IMR-90 (cell line): ENCODE measurements at regions not wholly inside any gene's neighbourhood (a gene's known extent, or its start where the extent isn't known, plus 50 kb on each side); places are given as distances from the start of the nearest gene placed in this dataset.
"Not testable (repeated sequence)": the region's sequence is repeated elsewhere in the genome, so short reads cannot be mapped to it uniquely, and the experiment has no call there.

ENCODE experiments used
- ATAC-seq: fragments of 200-7000 bp; cut with Tn5 transposase; 2 replicates; pipeline ENCODE4 v1.9.1; 2020; ENCODE audit warnings: low read depth, mild to moderate bottlenecking, moderate library complexity
- BruUV-seq: library from RNA; stranded (reverse); fragments of 400-500 nt; replicated peaks from 2 replicates; lab custom pipeline; 2021; lab: Mats Ljungman, UMichigan
- CTCF ChIA-PET: fragments of 300-600 bp; formaldehyde crosslinking; extraction: SDS; loops from one replicate; lab custom pipeline; 2021; ENCODE audit warnings: antibody characterized with exemption; lab: Yijun Ruan, JAX
- POLR2A ChIA-PET: fragments of 300-600 bp; sonication (Branson Sonifier 250); formaldehyde crosslinking; loops from one replicate; lab custom pipeline; 2022; ENCODE audit warnings: antibody characterized with exemption; ENCODE audit not compliant: unreplicated experiment; lab: Charles Lee
- DNase-seq: peaks from one replicate; pipeline ENCODE4 v3.0.0; 2013
- H2AFZ ChIP-seq: replicated peaks from 2 replicates; pipeline ENCODE3; 2013; ENCODE audit warnings: low read length, mild to moderate bottlenecking; ENCODE audit not compliant: poor library complexity
- H2AK5ac ChIP-seq: 2 replicates; pipeline ENCODE4 v1.6.1; 2013; ENCODE audit warnings: low read depth, low read length, inconsistent platforms
- H2AK9ac ChIP-seq: replicated peaks from 2 replicates; pipeline ENCODE3; 2013; ENCODE audit warnings: mild to moderate bottlenecking, low read depth, low read length, moderate library complexity; ENCODE audit not compliant: poor library complexity
- H2BK120ac ChIP-seq: 2 replicates; pipeline ENCODE4 v1.6.1; 2013; ENCODE audit warnings: low read depth, low read length, inconsistent platforms
- H2BK15ac ChIP-seq: 3 replicates; pipeline ENCODE4 v1.6.1; 2013; ENCODE audit warnings: low read depth, low read length, inconsistent platforms
- H2BK20ac ChIP-seq: 2 replicates; pipeline ENCODE4 v1.6.1; 2013; ENCODE audit warnings: low read depth, mild to moderate bottlenecking, inconsistent platforms, low read length, moderate library complexity
- H2BK5ac ChIP-seq: 2 replicates; pipeline ENCODE4 v1.6.1; 2013; ENCODE audit warnings: mild to moderate bottlenecking, low read depth, low read length, inconsistent platforms; ENCODE audit not compliant: poor library complexity, severe bottlenecking
- H3K14ac ChIP-seq: replicated peaks from 2 replicates; pipeline ENCODE4 v1.6.1; 2013; ENCODE audit warnings: low read depth, low read length, inconsistent platforms
- H3K18ac ChIP-seq: 2 replicates; pipeline ENCODE4 v1.6.1; 2013; ENCODE audit warnings: low read depth, low read length, control low read depth
- H3K23ac ChIP-seq: 2 replicates; pipeline ENCODE4 v1.6.1; 2013; ENCODE audit warnings: low read depth, low read length, inconsistent platforms
- H3K27ac ChIP-seq: 2 replicates; pipeline ENCODE4 v1.5.1; 2013; ENCODE audit warnings: mild to moderate bottlenecking, control low read depth, low read length; ENCODE audit not compliant: insufficient read depth
- H3K27me3 ChIP-seq: 2 replicates; pipeline ENCODE4 v1.6.1; 2013; ENCODE audit warnings: low read length; ENCODE audit not compliant: control insufficient read depth, insufficient read depth
- H3K36me3 ChIP-seq: 2 replicates; pipeline ENCODE4 v1.6.1; 2013; ENCODE audit warnings: low read length, mixed read lengths; ENCODE audit not compliant: control insufficient read depth, insufficient read depth
- H3K4ac ChIP-seq: 2 replicates; pipeline ENCODE4 v1.6.1; 2013; ENCODE audit warnings: low read depth, low read length, inconsistent platforms
- H3K4me1 ChIP-seq: 2 replicates; pipeline ENCODE4 v1.6.1; 2013; ENCODE audit warnings: low read length, mixed read lengths; ENCODE audit not compliant: control insufficient read depth, insufficient read depth
- H3K4me2 ChIP-seq: 2 replicates; pipeline ENCODE4 v1.6.1; 2013; ENCODE audit warnings: low read depth, mild to moderate bottlenecking, control low read depth, low read length, moderate library complexity
- H3K4me3 ChIP-seq: 2 replicates; pipeline ENCODE4 v1.5.1; 2013; ENCODE audit warnings: low read depth, mild to moderate bottlenecking, control low read depth, low read length, moderate library complexity; ENCODE audit not compliant: insufficient read depth
- H3K56ac ChIP-seq: 2 replicates; pipeline ENCODE4 v1.6.1; 2013; ENCODE audit warnings: low read length, inconsistent platforms; ENCODE audit not compliant: insufficient read depth; ENCODE audit errors: extremely low read depth
- H3K79me1 ChIP-seq, 2 experiments: 2 replicates each; pipeline ENCODE4 v1.6.1; 2013; ENCODE audit warnings: low read length in 2 of 2, inconsistent platforms in 1 of 2, low read depth in 1 of 2
- H3K9ac ChIP-seq: 2 replicates; pipeline ENCODE4 v1.6.1; 2013; ENCODE audit warnings: low read depth, low read length, control low read depth
- H3K9me1 ChIP-seq: 2 replicates; pipeline ENCODE4 v1.6.1; 2013; ENCODE audit warnings: low read length, inconsistent platforms; ENCODE audit not compliant: insufficient read depth
- H3K9me3 ChIP-seq: 2 replicates; pipeline ENCODE4 v1.6.1; 2013; ENCODE audit warnings: low read length; ENCODE audit not compliant: control insufficient read depth, insufficient read depth
- H4K20me1 ChIP-seq: 2 replicates; pipeline ENCODE4 v1.6.1; 2013; ENCODE audit warnings: low read length, inconsistent platforms; ENCODE audit not compliant: insufficient read depth
- H4K5ac ChIP-seq: 2 replicates; pipeline ENCODE4 v1.6.1; 2013; ENCODE audit warnings: mild to moderate bottlenecking, low read depth, low read length, control low read depth
- H4K8ac ChIP-seq, 2 experiments: 2 replicates each; pipeline ENCODE4 v1.6.1; 2013; ENCODE audit warnings: low read depth in 2 of 2, low read length in 2 of 2, control low read depth in 1 of 2, inconsistent platforms in 1 of 2
- H4K91ac ChIP-seq: 2 replicates; pipeline ENCODE4 v1.6.1; 2013; ENCODE audit warnings: low read depth, low read length, inconsistent platforms; ENCODE audit not compliant: insufficient read depth
- WGBS, 2 experiments: methylation state at CpG; one replicate each; pipeline versions ENCODE4 v1.1.5 to v1.1.7; 2013; ENCODE audit warnings: missing lambda C conversion rate in 2 of 2; ENCODE audit not compliant: insufficient read length in 1 of 2; ENCODE audit errors: extremely low coverage in 2 of 2; 5-methylcytosine and 5-hydroxymethylcytosine counted together
- dilution Hi-C: fragments of 300-500 bp; cut with HindIII; formaldehyde crosslinking; loops from one replicate; pipeline ENCODE4 v1.14.3; 2018; ENCODE audit warnings: low sequenced_read_pairs; ENCODE audit not compliant: unreplicated experiment
- in situ Hi-C: fragments of 300-500 bp; cut with MboI; formaldehyde crosslinking; loops from 3 replicates; pipeline ENCODE4 v1.14.3; 2019; ENCODE audit warnings: low sequenced_read_pairs, inconsistent platforms, mixed read lengths
- intact Hi-C: fragments of 100-400 bp; cut with micrococcal nuclease; formaldehyde crosslinking; loops from 2 replicates; pipeline ENCODE4 v1.10.0; 2022

GRCh38 chr2:87476936-87477335, 271.0 kb upstream of the PLGLB2 start:
- WGBS, 2 experiments: 80% methylated on average over 1 of the region's 5 CpGs; no CpG with 5 or more reads in 1 of the 2 experiments
- intact Hi-C loops, H3K56ac ChIP-seq, H2AFZ ChIP-seq, H3K9ac ChIP-seq, dilution Hi-C loops, H3K9me3 ChIP-seq, H2AK9ac ChIP-seq, BruUV-seq, H3K27me3 ChIP-seq, CTCF ChIA-PET, ATAC-seq, H3K79me1 ChIP-seq, H3K9me1 ChIP-seq, H3K4me3 ChIP-seq, DNase-seq, H3K36me3 ChIP-seq, in situ Hi-C loops, POLR2A ChIA-PET: not testable (repeated sequence)
- Histone ChIP-seq H3K4me1 (peaks cover 10% of the 10 kb centered on the region), H2AK5ac (peak overlapping the region; percentile 51), H4K5ac (peak overlapping the region; percentile 38), H2BK5ac (peak overlapping the region; percentile 54), H4K20me1 (peaks cover 62% of the 10 kb centered on the region), H4K8ac (peak overlapping the region in 1 of 2 experiments; percentile 60; a peak in 2 of 4 replicates), H3K14ac (peak overlapping the region; percentile 59; the same call in 1 of the 2 replicates), H3K4me2 (peak overlapping the region; percentile 66; the same call in 1 of the 2 replicates), H3K23ac (peak overlapping the region; percentile 59; the same call in 1 of the 2 replicates), H3K4ac (peak overlapping the region; percentile 75), H2BK20ac (peak overlapping the region; percentile 61; the same call in 1 of the 2 replicates), H2BK120ac (0 out of 2 replicates have a peak overlapping the region, but pooled peaks have one; percentile 54), H2BK15ac (peak overlapping the region; percentile 93; the same call in 2 of the 3 replicates), H3K18ac (peak overlapping the region; percentile 91), H4K91ac (peak overlapping the region; percentile 24; the same call in 1 of the 2 replicates), H3K27ac (peak overlapping the region; percentile 93; the same call in 1 of the 2 replicates)
